ENCODE measurements at regions not wholly inside any gene's neighbourhood (a gene's known extent, or its start where the extent isn't known, plus 50 kb on each side); places are given as distances from the start of the nearest gene placed in this dataset.

DNA sequence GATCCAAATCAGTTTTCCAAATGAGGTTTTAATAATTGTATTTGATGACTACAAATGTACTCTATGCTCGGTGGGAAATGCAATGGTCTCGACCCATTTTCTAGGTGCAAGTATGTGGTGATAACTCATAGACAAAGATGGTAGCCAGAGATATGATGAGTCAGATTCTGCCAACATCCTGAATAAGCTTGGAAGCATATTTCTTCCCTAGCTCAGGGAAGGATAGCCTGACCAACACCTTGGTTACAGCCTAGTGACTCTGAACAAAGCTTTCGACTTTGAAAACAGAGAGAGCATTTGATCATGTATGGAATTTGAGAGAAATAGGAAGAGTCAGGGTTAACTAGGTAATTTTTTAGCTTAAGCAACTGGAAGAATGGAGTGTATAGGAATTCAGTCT, 128.3 kb upstream of the MYOCD start:
- DNase-seq: no peak

GRCh38 chr17:12538003-12538402, 127.7 kb upstream of the MYOCD start:
- DNase-seq: no peak

DNA sequence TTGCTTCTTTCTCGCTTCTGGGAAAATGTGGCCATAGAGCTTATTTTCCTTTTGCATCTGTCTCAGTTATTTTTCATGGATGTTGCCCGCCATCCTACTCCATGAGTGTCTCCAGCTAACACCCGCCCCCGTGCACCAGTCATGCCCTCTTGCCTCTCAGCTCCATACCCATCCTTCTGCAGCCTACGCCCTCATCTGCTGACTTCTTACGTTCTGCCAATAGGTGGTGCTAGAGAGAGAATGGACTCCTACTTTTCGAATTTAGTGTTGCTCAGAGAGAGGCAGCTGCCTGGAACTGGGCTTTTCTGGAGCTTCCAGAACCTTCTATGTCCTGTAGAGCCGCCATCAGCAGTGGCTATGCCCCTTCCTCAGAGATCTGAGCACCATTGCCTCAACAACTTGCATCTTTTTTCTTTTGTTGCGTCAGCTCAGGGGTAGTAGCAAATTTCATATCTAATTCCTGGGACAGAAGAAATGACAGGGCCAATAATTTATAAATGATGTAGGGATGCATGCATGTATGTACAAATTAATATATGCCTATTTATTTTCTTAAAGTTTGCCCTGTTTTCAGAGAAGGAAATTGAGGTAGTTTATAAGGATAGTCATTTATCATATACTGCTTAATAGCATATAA, 119.7 kb upstream of the MYOCD start:
- DNase-seq: peak in 1 of 5 experiments; percentile 28

- DNase-seq: no peak
Measured at GRCh38 chr17:12546983-12547382, 118.7 kb upstream of the MYOCD start.

- DNase-seq: no peak
Measured at GRCh38 chr17:12547831-12548230, 117.9 kb upstream of the MYOCD start.

GRCh38 chr17:12548558-12548957, 117.1 kb upstream of the MYOCD start:
- DNase-seq: no peak

DNA sequence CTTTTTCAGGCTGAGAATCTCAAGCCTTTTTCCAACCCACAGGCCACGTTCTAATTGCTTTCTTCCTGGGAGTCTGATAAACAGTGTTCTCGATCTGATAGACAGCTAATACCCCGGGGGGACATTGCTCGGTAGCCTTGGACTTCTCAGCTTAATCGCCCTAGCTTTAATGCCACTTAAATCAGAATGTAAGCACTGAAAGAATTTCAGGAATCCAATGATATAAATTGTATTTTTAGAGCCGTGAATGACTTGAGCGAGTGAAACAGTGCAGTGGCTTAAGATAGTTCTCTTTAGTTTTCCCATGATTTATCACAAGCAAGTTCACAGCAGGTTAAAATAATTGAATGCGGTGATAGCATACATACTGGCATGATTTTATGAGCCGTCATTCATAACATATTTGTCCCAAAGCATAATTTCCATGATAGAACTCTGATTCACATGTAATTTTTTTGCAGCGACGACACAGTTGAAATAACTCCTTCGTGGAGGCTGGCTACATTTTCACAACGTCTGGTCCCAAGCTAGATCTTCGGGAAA, 116.1 kb upstream of the MYOCD start:
- DNase-seq: no peak

DNA sequence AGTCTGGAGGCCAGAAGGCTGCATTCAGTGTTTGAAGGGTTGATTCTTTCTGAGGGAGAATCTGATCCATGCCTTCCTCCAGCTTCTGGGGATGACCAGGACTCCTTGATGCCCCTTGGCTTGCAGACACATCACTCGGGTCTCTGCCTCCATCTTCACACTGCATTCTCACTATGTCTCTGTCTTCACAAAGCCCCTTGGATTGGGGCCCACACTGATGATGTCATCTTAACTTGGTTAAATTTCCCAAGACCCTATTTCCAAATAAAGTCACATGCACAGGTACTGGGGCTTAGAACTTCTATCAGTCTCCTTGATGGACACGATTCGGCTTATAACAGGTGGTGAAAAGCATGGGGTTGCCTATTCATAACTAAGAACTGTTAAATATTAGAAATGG, 112.1 kb upstream of the MYOCD start:
- no peak for DNase-seq

DNA sequence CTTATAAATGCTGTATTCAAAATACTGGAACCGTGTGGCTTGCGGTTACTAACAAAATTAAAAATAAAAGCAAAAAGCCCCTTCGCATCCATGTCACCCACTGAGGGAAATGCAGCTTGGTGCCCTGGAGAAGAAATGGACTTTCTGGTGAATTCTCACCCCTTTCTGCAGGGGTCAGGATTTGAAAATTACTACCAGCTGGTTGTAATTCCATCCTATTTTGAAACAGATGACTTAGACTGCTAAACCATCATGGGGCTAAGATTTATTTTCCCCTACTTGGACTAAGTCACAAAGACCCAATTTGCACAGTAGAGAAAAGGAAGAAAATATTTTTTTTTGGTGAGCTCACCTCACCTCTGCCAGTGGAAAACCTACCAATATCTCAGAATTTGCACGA, 111.4 kb upstream of the MYOCD start:
- no peak for DNase-seq

DNA sequence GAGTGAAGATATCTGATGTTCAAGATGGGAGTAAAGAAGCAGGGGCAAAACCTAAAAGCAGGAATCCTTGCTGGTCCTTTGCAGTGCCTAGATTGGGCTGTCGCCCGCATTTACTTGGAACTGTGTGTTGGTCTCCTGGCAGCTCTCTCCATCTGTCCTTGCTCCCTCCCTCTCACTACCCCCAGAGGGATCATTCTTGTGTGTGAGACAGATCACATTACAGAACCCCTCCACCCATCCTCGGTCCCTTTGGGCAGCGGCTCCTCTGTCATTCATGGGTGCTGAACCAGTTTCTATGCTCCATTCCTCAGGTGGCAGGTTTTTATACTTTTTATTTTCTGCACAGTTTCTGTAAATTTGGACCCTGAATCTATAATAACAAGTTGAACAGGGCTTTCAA, 99.4 kb upstream of the MYOCD start:
- no peak for DNase-seq

DNA sequence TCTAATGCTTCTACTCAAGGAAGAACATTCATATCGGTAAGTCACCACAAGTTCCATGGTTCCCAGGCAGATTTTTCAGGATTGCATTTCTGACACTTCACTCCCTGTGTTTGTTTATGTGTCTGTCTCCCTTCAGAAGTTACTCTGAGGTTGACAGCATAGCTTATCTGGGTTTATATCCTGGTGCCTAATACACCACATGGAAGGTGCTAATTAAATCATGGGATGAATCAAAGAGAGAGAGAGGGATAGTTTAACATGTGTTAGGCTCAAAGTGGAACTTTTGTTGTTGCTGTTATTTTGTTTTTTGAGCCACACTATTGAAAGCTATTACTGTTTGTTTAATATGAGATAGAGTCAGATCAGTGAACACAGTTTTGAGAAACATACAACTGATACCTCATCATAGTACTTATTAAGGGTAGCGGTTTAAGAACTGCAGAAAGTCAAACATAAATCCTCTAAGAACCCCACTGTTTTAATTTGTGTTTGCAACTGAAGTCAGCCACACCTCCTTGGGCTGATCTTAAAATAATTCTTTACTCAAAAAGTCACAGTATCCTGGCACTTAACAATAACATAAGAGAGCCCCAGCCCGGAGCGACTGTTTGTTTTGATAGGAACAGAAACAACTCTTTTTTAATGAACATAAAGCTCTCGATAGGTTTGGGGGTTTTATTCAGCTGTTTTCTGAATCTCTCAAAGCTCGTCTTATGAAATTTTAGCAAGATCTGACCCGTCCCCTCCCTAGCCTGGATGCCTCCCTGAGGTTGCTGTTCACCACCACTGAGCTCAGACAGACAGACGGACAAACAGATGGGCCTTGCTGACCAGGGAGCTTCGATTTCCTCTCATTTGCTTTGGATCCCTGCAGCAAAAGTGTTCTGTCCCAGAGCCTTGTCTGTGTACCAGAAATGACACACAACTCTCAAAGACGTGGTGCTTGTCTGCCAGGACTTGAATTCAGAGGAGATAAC, 98.3 kb upstream of the MYOCD start:
- DNase-seq: no peak

DNA sequence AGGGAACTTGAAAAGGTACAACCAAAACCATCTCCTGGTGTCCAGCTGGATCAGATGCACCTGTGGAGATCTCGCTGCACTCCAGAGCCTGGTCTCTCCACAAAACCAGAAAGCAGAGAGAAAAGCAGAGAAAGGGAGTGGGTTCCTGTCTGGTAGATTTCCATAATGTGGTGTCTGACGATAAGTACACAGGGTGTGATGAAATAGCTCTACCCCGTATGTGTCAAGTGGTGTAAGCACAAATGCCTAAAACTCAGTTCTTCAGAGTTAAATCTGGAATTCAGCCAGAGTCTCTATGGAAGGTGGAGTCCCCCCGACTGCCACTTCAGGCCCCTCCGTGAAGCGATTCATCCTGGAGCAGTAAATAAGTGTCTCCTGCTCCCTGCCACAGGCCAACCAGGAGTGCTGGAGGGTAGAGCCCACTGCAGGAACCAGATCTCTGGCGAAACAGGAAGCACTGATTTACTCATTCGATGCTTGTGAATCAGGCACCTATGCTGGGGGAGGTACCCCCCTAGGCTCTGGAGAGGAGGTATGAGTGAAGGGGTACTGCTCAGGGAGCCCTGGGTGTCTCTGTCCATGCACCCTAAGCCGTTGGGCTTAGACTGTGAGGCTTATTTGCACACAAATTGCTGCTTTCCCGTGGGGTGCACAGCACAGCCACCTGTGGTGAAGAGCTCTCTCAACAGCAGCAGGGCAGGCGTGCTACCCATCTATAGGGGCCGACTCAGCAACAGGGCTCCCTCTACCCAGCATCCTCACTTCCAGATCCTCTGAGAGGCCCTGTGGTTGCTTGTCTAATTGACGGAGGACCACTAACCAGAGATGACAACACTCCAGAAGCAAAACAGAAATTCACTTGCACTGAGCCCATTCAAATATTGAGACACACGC, 97.1 kb upstream of the MYOCD start:
- DNase-seq: no peak

DNA sequence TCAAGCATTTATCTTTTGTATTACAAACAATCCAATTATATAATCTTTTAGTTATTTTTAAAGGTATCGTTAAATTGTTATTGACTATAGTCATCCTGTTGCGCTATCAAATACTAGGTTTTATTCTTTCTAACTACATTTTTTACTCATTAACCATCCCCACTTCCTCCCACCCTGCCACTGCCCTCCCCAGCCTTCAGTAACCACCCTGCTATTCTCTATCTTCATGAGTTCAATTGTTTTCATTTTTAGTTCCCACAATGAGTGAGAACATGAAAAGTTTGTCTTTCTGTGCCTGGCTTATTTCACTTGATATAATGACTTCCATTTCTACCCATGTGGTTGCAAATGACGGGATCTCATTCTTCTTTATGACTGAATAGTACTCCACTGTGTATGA, 94.1 kb upstream of the MYOCD start:
- DNase-seq: no peak

DNA sequence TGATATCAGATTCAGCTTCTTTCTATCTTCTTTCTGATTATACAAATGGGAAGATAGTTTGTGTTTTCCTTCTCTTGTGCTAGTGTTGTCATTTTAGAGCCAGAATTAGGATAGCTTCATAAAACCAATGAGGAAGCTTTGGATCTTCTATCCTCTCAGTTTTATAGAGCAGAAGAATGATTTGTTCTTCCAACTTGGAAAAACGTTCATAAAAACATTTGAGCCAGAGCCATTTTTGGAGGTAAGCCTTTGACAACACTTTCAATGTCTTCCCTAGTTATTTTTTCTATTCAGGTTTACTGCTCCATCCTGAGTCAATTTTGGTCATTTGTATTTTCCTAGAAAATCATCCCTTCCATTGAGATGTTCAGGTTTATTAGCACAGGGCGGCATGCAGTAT, 91.2 kb upstream of the MYOCD start:
- no peak for DNase-seq

- no peak for DNase-seq
Measured at GRCh38 chr17:12575641-12576040, 90.0 kb upstream of the MYOCD start.

GRCh38 chr17:12579288-12579687, 86.4 kb upstream of the MYOCD start:
- no peak for DNase-seq

- DNase-seq: no peak
Measured at GRCh38 chr17:12580640-12581039, 85.0 kb upstream of the MYOCD start.

- DNase-seq: no peak
Measured at GRCh38 chr17:12584727-12585126, 81.0 kb upstream of the MYOCD start.

DNA sequence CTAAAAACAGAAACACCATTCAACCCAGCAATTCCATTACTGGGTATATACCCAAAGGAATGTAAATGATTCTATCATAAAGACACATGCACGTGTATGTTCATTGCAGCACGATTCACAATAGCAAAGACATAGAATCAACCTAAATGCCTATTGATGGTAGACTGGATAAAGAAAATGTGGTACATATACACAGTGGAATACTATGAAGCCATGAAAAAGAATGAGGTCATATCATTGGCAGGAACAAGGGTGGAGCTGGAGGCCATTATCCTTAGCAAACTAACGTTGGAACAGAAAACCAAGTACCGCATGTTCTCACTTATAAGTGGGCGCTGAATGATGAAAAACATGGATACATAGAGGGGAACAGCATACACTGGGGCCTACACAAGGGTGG, 77.2 kb upstream of the MYOCD start:
- DNase-seq: no peak

- no peak for DNase-seq
Measured at GRCh38 chr17:12590417-12590816, 75.3 kb upstream of the MYOCD start.

GRCh38 chr17:12591021-12591735, 74.5 kb upstream of the MYOCD start:
- no peak for DNase-seq

DNA sequence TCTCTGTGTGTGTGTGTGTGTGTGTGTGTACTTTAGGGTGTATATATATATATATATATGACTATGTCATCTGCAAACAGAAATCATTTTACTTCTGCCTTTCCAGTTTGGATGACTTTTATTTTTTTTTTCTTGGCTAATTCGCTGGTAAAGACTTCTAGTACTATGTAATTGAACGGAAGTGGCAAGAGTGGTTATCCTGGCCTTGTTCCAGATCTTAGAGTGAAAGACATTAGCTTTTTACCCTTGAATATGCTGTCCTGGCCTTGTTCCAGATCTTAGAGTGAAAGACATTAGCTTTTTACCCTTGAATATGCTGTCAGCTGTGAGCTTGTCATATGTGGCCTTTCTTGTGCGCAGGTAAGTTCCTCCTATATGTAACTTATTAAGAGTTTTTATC, 72.7 kb upstream of the MYOCD start:
- no peak for DNase-seq
